Fibroblast of skin of right biceps (primary cell): ENCODE measurements at regions not wholly inside any gene's neighbourhood (a gene's known extent, or its start where the extent isn't known, plus 50 kb on each side); places are given as distances from the start of the nearest gene placed in this dataset.
"Not testable (repeated sequence)": the region's sequence is repeated elsewhere in the genome, so short reads cannot be mapped to it uniquely, and the experiment has no call there.

Source experiments
- DNase-seq: peaks from one replicate; pipeline ENCODE4 v3.0.0-alpha.2; 2013

DNA sequence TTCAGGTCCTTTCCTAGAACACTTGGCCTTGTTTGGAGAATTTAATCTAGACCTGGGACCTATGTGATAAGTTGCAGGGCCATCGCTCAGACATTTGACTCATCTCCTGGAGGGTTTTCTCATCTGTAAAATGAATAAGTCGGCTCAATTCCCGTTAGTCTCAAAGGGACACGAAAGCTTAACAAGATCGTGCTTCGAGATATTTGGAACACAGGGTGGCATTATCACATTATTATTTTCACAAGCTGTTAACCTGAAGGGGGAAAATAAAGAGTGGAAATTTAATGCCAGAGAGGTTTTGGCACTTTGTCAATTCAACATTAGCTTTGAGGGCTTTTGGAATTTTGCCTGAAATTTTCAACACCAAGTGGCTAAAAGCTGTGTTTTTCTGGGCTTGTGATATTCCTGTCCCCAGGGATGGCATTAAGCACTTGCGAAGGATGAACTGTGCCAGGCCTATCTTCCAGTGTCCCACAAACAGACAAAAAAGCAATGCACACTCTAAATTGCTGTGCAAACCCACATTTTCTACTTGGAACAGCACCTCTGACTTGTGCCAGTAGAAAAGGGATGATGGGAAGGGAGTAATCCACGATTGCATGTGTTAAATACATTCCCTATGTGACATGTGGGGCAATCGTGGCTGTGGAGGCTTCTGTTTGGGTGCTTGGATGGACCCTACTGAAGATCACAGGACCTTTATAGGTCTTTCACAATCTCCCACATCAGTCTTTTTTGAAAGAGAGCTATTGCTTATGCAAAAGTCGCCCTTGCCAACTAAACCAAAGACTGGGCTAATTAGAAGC, 478.7 kb downstream of the MFSD1 start:
- DNase-seq: no peak

DNA sequence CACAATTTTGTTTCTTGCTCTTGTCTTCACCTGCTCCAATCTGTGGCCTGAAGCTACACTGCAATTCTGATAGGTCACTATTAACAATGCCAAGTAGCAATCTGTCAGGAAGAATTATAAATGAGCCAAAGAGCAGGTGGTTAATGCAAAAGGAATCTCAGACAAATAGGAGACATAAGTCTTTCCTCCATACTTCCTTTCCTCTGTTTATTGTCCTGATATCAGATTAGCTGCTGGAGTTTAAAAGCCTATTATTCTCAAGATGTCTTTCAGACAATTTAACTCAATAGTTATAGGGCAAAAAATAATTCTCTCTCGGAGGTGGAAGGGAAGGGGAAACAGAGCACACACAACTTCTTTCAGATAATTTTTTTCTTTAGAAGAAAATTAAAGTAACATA, 491.6 kb downstream of the MFSD1 start:
- DNase-seq: no peak

DNA sequence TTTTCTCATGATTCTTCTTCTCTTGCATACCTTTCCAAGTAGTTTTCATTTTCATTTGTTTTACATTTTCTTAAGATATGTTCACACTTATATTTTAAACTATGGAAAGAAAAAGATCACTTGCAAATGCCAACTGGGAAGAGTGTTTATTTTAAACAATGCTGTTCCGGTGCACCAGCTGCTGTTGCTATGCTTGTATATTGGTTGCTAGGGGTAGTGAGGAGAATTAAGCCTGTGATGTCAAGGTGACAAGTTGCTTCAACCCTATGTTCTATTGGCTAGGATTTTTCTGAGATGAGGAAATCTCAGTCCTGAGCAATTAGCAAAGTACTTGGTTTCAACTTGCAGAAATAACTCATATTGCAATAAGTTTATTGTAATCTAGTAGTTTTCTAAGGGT, 500.1 kb downstream of the MFSD1 start:
- no peak for DNase-seq

DNA sequence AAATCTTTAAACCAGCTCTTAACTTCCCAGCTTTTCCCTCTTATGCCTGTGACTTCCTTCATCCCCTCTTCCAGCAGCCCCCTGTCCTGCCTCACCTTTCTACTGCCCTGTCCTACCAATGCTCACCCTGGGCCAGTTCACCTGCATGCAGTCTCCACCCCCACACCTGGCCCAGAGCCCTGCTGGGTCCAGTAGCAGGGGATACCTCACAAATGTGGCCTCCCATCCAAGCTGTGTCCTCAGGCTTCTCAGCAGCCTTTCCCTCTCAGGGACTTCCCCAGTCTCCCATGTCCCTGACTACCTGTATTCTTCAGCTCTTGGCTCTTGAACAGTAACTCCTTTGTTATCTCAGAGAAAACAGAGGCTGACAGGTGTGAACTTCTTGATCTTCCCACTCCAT, 503.2 kb downstream of the MFSD1 start:
- DNase-seq: no peak

DNA sequence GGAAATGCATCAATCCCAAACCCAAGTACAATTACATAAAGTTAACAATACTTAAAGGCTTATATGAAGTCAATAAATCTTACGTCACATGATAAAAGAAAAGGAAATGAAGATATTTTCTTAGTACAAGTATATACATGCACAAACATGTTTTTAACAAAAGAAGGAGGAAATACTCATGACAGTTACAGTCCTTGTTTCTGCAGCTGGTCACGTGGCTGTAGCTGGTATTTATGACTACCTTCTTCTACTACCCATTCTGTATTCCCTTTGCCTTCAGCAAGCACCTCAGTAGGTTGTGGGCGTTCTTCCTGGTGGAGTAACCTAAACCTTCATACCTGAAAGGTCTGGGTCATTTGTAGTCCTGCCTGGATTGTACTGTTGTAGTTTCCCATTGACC, 514.9 kb downstream of the MFSD1 start:
- not testable (repeated sequence) for DNase-seq

DNA sequence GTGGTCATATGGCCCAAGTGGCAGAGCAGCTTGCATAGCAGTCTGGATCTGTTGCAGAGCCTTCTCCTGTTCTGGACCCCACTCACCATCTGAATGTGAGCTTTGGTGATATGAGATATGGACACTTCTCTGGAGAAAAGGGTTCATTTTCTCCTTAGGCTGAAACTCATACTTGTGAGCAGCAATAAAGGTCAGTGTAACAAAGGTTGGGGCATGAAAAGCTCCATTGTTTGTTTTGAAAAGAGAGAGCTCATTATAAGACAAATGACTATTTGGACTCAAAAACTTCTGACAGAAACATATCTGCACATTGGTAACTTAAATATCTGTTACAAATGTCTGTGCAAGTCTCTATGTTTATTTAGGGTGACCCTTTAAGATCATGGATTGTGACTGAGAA, 517.3 kb downstream of the MFSD1 start:
- no peak for DNase-seq

DNA sequence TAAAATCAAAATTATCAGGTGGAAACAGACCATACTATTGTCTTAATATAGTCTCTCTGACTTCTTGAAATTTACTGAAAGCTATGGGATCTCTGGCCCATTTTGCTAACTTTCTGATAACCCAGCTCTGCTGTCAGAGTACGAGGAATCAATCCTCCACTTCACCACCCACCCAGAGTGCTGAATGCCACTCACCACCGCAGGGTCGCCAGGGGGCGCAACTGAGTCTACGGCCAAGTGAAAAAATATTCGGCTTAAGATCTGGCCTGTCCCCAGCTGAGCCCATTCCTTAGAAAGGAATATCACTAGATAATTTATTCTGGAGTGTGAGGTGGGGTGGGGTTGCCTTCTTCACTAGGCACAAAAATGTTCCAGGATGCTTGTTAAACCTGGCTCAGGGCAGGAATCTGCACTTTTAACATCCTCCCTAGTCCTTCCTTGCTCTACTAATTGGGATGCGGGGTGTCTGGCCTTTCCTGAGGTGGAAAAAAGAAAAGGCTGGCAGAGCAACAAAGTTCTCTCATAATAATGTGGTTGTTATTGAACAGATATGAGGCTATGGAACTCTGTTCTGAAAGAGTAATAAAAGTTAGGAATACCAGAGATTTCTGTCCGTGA, 520.6 kb downstream of the MFSD1 start:
- DNase-seq: peak; percentile 30

DNA sequence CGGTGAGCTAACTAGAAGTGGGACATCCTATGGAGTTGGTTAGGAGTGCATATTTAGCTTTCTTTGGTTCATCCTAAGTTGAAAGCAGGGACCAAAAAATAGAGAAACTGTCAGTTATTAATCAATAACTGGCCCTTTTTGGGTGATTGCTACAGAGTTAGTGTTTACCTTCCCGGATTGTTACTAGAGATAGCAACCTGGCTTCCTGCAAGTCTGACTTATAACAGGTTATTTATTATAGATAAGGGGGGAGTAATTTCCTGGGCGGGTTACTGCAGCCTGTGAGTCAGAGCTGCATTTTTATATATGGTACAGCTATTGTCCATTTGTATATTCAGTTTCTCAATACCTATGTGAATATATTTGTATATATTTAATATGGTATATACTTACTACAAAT, 522.0 kb downstream of the MFSD1 start:
- no peak for DNase-seq

DNA sequence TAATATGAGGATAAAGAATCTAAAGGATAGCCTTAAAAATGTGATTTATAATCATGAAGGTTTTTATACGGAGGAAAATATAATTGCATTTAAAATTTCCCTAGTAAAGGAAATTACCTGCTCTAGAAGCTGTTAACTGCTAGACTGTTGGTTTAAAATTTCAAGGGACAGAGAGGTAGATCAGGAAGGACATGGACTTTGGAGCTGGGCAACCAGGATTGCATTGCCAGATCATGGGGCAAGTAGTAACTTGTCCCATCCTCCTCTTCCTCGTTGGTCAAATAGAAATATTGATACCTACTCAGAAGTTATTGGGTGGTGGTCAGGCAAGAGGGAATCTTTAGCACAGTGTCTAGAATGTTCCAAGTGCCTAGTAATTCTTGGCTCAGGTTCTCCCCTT, 525.1 kb downstream of the MFSD1 start:
- DNase-seq: no peak

DNA sequence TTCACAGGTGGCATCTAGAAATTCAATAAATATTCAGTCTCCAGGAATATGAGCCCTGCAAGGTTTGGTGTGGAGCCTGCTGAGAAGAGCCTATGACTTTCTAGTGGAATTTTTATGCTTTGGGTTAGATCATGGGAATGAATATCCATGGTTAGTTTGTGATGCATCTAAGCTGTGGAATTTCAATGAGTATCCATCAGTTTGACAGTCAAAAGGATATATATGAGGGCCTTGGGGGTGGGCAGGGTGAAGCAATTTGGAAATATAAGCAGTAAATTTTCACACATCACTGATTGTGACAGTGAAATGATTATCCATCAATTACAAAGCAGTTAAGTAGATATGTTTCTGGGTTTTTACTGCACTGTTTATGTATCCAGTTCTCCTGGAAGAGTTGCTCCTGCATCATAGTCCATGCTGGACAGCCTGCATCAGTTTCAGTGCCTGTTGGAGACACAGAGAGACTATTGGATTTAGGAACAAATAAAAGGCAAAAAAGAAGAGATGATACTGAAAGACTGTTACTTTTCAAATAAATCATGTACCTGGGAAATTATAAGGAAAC, 530.8 kb downstream of the MFSD1 start:
- DNase-seq: no peak

DNA sequence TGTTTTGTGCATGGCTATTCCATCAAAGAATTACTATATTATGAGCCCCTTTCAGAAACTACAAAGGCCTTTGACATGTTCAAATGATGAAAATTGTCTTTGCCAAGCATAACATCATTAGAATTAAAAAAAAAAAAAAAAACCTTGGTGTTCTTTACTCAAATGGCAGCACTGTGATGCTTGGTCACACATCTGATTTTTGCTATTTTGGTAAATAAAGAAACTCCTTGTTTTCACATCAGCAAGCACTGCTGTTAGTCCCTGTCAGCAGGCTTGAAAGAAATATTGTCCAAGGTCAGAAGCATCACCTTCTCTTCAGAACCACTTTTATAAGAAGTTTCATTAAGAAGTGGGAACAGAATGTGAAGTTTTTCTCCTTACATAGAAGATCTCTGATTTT, 537.3 kb downstream of the MFSD1 start:
- DNase-seq: no peak

DNA sequence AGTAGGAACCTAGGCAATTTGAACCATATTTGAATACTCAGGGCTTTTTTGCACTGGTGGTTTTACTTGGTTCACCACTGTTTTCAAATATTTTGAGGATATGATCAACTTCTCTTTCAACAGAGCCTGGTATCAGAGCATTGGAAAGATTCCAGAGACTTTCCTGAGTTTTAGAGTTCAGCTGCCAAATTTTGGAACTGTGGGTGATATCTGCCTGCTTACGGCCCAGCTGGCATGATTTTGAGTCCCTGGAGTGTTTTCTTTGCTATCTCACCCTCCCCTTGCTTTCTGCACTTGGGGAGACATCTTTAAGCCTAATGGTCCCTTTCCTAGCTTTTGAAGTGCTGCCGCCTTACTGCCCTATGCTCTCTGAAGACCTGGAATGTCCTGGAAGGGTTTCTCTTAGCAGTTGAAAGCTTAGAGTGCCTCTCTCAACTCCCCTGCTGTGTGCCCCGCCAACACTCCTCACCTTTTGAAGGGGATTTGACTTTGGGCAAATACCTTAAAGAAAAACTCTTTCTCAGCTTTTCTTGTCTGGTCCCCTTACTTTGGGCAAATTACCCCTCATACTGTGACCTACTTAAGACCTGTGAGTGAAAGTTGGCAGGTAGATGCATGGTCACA, 539.1 kb downstream of the MFSD1 start:
- DNase-seq: no peak

DNA sequence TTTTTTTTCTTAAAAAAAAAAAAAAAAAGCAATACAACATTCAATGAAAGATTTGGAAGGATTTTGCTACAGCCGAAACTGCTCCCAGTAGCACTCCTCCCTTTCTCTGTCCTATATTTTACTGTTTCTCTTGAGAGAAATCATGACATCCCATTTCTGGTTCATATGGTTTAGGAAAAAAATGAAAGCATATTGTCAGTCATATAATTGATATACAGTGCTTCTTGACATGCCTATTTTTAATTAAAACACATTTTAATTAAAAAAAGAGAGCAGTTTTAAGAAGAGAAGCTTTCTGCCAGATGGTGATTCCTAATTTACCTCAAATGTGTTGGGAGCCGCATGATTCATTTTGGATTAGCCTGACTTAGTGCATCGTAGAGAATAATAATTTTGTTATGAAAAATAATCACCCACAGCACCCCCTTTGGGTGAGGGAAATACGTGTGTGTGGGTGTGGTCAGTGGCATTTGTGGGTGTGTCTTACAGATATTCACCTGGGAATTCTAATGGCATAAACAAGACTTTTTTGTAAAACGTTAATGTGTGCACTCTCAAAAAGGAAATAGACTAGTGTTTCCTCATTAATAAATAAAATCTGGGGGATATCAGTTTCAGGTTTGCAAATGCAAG, 544.5 kb downstream of the MFSD1 start:
- DNase-seq: no peak

DNA sequence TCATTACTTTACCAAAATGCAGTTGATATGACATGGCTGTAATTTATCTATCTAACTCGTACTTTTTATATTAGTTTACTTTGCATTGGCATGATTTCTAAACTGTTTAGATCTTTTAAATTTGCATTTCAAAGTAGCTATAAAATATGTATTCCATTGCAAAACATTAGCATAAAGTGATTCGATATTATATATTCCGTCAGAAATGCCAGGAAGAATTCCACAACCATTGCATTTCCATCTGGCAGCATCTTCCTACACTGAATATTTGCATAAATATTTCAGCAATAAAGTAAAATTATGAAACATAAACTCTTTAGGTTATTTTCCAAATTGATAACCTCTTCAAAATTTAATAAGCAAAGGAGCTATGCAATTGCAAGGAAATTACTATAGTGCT, 546.6 kb downstream of the MFSD1 start:
- DNase-seq: no peak

DNA sequence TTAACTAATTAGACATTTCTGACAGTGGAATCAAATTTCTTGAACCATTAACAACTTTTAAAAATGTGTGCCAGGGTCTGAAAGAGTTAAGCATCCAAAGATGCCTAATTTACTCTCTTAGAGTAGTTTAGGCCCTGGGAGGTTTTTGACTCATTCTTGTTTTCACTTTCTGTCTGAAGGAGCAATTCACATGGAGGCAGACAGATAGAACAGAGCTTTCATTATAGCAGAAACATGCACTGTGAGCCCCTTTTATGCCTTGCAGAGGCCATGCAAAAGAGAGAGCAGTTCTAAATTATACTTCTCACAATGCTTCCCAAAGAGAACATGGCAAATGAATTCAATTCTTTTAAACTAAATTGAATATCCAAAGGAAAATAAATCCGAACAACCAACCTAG, 554.8 kb downstream of the MFSD1 start:
- DNase-seq: no peak

DNA sequence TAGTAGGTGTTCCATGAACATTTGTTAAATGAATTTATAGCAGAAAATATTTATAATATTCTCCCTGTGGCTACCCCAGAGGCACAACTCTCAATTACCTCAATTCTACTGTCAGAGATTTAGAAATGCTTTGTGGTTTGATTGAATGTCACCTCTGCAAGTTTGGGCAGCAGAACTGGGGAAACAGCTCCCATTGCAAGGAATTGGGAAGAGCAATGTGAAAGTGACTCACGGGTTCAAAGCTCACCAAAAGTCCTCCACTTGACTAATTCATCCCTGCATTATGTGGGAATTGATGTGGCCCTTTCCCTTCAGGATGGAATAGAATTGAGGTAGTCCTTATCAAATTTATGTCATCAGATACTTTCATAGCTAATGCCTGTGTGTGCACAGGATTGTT, 562.7 kb downstream of the MFSD1 start:
- DNase-seq: no peak

DNA sequence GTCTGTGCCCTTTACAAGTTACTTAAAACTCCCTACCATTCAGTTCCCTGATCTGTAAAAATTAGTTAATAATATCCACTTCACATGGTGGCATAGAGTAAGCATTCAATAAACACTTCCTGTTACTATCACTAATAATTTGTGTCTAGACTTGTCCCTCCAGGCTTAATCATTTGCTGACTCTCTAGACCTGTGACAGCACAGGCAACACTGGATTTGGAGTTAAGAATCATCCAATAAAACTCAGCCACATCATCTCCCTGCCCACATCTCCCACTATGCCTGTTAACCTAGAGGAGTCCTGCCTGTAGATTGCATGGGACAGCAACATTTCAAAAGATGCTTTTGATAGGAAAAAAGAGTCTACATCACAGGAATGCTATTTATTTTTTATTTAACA, 564.6 kb downstream of the MFSD1 start:
- no peak for DNase-seq

DNA sequence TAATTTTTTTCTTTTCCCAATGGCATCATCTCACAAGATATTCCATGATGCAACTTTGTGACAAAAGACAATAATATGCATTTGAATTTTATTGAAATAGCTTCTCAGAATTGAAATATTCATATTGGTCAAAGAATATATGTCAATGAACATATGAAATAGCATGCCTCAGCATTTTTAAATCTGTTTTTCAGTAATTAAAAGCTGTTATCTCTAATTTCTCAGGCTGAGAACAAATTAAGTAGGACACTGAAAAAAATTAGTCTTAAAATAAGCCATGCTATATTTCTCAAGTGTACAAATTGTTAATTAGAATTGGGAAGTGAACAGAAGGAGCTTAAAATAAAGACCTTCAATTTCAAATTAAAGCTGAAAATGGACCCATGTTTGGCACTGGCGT, 570.1 kb downstream of the MFSD1 start:
- DNase-seq: no peak

DNA sequence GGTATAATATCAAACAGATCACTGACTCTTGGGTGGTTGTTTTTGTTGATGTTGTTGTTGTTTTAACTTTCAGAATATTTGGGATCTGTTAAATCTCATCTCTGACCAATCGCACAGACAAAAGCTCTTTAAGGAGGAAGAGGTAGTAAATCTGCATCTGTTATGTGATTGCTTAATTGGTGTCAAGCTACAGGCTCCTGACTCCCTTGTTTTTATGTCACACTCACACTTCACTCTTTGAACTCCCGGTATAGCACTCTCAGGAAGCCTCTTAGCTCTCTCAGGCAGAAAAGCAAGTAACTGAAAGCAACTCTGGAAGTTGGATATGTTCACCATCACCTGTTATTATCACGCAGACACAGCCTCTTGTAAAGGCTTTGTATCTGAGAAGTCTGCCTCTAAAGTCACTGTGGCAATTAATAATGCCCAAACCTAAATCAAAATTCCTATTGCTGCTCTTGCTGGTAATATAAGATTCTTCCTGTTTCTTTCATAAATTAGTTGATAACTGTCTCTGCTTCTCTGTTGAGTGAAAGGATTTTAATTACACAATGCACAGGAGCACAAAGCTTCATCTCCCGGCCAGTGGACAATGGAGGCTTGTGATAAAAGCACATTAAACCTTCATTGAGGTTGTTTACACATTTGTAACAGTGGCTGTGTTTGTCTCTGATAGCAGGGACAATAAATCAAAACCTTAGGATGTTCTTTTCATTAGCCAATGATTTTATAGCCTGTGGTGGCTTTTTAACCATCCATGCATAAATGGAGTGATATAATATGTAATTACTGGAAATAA, 576.7 kb downstream of the MFSD1 start:
- DNase-seq: no peak

DNA sequence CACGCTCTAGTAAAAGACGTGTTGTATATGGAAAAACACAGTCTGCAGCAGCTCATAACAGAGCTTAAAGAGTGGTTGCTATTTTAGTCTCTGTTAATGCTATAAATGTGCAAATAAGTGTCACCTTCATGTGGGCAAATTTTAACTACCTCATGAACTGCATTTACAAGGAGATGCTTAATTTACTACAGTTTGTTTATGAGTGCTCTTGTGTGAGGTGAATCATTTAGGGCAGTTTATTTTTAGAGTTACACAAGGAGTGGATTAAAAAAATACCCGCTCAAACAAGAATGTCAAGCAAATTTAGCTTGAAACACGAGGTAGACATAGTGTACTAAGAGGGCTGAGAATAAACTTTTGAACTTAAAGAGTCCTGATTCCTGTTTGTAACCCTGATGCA, 579.0 kb downstream of the MFSD1 start:
- DNase-seq: no peak

DNA sequence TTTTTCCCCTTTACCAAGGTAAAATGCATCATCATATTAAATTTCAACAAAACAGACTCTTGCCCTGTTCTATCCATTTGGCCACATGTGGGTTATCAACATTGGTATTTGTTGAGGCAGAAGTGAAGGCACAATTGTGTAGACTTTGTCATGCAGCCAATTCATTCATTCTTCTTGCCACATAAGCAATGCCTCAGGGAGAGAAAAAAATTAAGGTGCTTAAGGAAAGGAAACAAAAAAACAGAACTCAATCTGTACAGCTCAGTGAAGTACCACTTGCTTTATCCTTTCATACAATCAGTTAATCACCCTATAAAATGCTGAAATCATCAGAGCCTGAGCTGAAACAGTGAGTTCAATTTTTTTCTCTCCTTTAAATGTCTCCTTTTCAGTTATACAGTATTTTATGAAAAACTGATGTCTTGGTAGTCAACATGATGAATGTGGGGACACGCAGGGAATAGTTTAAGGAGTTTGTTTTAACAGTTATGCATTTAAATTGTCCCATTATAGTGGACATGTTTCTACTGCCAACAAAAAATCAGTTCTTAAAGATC, 588.9 kb downstream of the MFSD1 start:
- DNase-seq: no peak

DNA sequence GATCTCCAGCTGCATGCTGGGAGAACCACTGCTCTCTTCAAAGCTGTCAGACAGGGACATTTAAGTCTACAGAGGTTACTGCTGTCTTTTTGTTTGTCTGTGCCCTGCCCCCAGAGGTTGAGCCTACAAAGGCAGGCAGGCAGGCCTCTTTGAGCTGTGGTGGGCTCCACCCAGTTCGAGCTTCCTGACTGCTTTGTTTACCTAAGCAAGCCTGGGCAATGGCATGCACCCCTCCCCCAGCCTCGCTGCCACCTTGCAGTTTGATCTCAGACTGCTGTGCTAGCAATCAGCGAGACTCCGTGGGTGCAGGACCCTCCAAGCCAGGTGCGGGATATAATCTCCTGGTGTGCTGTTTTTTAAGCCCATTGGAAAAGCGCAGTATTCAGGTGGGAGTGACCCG, 591.0 kb upstream of the IL12A start:
- DNase-seq: not testable (repeated sequence)
